Muscle layer of colon (tissue), 2 donors: ENCODE measurements at regions not wholly inside any gene's neighbourhood (a gene's known extent, or its start where the extent isn't known, plus 50 kb on each side); places are given as distances from the start of the nearest gene placed in this dataset.

Source experiments
- H3K27ac ChIP-seq: one replicate; pipeline ENCODE4 v1.7.0; 2013; ENCODE audit warnings: low read depth, mild to moderate bottlenecking, low read length, moderate library complexity
- H3K27me3 ChIP-seq, 2 donors: one replicate each; pipeline ENCODE4 v1.7.0; 2013; ENCODE audit warnings: low read length in 2 of 2, mild to moderate bottlenecking in 2 of 2; ENCODE audit not compliant: insufficient read depth in 2 of 2, control insufficient read depth in 1 of 2
- H3K36me3 ChIP-seq: one replicate; pipeline ENCODE4 v1.7.0; 2013; ENCODE audit warnings: mild to moderate bottlenecking, low read length; ENCODE audit not compliant: insufficient read depth
- H3K4me1 ChIP-seq: one replicate; pipeline ENCODE4 v1.7.0; 2013; ENCODE audit warnings: mild to moderate bottlenecking, low read length; ENCODE audit not compliant: insufficient read depth
- H3K4me3 ChIP-seq, 2 donors: one replicate each; pipeline ENCODE4 v1.7.0; 2013; ENCODE audit warnings: low read length in 2 of 2, low read depth in 1 of 2, mild to moderate bottlenecking in 1 of 2, moderate library complexity in 1 of 2
- H3K9ac ChIP-seq: one replicate; pipeline ENCODE4 v1.7.0; 2013; ENCODE audit warnings: low read length
- H3K9me3 ChIP-seq: one replicate; pipeline ENCODE4 v1.7.0; 2013; ENCODE audit warnings: mild to moderate bottlenecking, low read length
- donor health status: abdominal sarcoma.
- donor health status: Adenocarcinoma of cecum.

DNA sequence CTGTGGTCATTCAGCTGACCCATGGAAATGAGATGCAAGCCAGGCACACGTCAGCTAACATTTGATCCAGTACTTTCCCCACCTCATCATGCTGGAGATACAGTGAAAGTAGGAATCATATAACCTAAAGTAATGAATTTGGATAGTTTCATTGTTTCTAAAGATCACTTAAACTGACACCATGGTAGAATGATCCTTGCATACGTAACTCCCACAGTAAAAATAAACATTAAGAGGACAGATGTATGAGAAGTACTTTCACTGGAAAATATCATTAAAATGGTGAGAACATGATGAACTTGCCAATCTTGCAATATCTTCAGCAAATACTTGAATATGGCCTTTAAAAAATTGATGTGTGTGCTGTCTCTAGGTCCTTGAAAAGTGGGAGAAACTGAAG lies 85.4 kb downstream of the MAIP1 start:
- Histone ChIP-seq H3K4me3 (no peak overlapping the region), H3K4me1 (no peaks in the 10 kb centered on the region), H3K27me3 (no peaks in the 10 kb centered on the region), H3K9ac (no peak overlapping the region), H3K27ac (no peak overlapping the region), H3K36me3 (no peaks in the 10 kb centered on the region), H3K9me3 (no peaks in the 10 kb centered on the region)

DNA sequence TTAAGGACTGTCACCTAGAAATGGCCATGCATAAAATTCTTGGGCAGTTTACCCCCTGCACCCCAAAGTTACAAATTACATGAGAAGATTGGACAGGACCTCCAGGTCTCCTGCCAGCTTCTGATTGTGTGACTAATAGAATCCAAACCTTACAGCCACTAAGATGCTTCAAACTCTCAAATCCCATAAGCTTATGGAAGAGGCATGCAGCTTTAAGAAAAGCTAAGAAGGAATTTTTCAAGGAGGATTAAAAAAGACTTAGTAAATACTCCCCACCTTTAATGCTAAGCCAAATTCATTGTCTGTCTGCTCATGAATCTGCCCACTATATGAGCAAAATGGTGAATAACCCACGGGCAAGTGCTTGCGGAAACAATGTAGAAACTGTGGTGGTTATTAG lies 86.3 kb downstream of the MAIP1 start:
- no peaks in the 10 kb centered on the region for H3K36me3 ChIP-seq
- H3K27ac ChIP-seq: no peak overlapping the region
- H3K9ac ChIP-seq: no peak overlapping the region
- no peaks in the 10 kb centered on the region for H3K27me3 ChIP-seq
- H3K4me3 ChIP-seq: no peak overlapping the region
- no peaks in the 10 kb centered on the region for H3K9me3 ChIP-seq
- H3K4me1 ChIP-seq: no peaks in the 10 kb centered on the region

DNA sequence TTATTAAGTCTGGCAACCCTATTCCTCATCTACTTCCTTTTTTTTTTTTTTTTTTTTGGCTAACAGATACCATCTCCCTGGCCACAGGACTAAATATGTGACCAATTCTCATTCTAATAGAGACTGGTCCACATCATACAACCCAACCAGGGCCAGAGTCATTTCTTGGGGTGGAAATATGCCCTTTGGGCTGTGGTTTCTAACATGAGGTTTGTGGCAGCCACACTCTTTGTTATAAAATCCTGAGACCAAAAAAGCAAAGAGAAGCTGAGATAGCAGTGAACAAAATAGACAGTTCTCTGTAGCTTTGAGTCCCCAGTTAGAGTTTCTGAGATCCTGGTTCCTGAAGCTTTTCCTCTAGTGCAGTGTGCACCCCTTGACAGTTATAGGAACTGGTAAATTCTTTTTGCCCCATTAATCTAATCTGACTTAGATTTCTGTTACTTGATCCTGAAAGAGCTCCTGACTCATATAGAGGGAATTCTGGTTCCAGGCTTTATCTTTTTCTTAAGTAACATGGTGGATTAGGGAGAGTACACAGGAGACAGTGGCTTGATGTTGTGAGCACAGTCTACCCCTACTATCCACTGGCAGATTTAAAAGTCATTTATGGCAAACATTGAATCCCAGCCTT lies 86.8 kb downstream of the MAIP1 start:
- H3K27me3 ChIP-seq: no peaks in the 10 kb centered on the region
- no peak overlapping the region for H3K27ac ChIP-seq
- no peaks in the 10 kb centered on the region for H3K36me3 ChIP-seq
- H3K9me3 ChIP-seq: no peaks in the 10 kb centered on the region
- H3K4me3 ChIP-seq: no peak overlapping the region
- no peaks in the 10 kb centered on the region for H3K4me1 ChIP-seq
- no peak overlapping the region for H3K9ac ChIP-seq

DNA sequence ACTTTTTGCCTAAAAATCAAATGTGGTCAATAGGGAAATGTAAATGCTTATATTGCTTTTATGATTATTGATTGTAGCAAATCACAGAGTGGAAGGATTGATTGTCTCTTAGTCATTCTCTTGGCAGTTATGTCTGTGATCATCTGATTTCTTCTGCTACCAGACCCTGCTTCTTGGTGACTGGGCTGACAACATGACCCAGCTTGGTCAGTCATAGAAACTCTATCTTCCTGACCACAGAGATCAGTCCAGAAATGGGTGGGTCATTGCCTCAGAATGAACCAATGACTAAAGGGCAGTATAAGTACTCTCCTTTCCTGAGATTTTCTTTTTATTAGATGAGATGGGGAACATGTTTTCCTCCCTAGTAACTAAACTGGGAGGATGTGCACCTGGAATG lies 87.6 kb downstream of the MAIP1 start:
- Histone ChIP-seq H3K27me3 (no peaks in the 10 kb centered on the region), H3K27ac (no peak overlapping the region), H3K9me3 (no peaks in the 10 kb centered on the region), H3K4me1 (no peaks in the 10 kb centered on the region), H3K9ac (no peak overlapping the region), H3K4me3 (no peak overlapping the region), H3K36me3 (no peaks in the 10 kb centered on the region)

DNA sequence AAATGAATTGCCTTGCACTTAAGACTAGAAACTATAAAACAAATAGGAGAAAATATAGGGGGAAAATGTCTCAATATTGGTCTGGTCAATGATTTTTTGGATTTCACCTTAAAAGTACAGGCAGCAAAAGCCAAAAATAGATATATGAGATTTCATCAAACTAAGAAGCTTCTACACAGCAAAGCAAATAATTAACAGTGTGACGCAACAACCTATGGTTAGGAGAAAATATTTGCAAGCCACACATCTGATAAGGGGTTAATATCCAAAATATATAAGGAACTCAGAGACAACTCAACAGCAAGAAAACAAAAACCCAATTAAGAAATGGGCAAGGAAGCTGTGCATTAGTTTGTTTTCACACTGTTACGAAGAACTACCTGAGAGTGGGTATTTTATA lies 89.1 kb downstream of the MAIP1 start:
- Histone ChIP-seq H3K36me3 (no peaks in the 10 kb centered on the region), H3K9ac (no peak overlapping the region), H3K4me1 (no peaks in the 10 kb centered on the region), H3K27ac (no peak overlapping the region), H3K9me3 (no peaks in the 10 kb centered on the region), H3K27me3 (no peaks in the 10 kb centered on the region), H3K4me3 (no peak overlapping the region)

DNA sequence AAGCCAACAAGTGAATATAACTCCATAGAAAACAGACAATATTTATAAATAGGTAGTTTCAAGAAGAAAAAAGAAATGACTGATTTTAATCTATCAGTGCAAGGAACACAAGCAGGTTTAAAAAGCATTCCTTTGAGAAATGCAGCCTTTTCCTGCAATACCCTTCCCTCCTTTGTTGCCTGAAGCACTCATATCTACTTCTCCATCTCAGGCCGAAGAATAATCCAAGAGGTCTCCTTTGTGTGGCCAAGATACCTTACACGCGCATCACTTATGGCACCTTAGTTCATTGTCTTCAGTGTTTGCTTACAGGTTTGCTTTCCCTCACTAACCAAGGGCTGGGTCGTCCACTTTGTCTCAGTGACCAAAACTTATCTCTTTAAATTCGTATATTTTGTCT lies 93.0 kb downstream of the MAIP1 start:
- Histone ChIP-seq H3K27me3 (no peaks in the 10 kb centered on the region), H3K9me3 (no peaks in the 10 kb centered on the region), H3K9ac (no peak overlapping the region), H3K4me1 (no peaks in the 10 kb centered on the region), H3K36me3 (no peaks in the 10 kb centered on the region), H3K4me3 (no peak overlapping the region), H3K27ac (no peak overlapping the region)

GRCh38 chr2:200049086-200049485 lies 93.7 kb downstream of the MAIP1 start:
- no peaks in the 10 kb centered on the region for H3K9me3 ChIP-seq
- no peak overlapping the region for H3K9ac ChIP-seq
- no peak overlapping the region for H3K4me3 ChIP-seq
- no peak overlapping the region for H3K27ac ChIP-seq
- H3K4me1 ChIP-seq: no peaks in the 10 kb centered on the region
- H3K27me3 ChIP-seq: no peaks in the 10 kb centered on the region
- no peaks in the 10 kb centered on the region for H3K36me3 ChIP-seq

GRCh38 chr2:200050921-200051610 lies 95.7 kb downstream of the MAIP1 start:
- Histone ChIP-seq H3K36me3 (no peaks in the 10 kb centered on the region), H3K4me1 (no peaks in the 10 kb centered on the region), H3K27me3 (no peaks in the 10 kb centered on the region), H3K4me3 (no peak overlapping the region), H3K27ac (no peak overlapping the region), H3K9ac (no peak overlapping the region), H3K9me3 (no peaks in the 10 kb centered on the region)

DNA sequence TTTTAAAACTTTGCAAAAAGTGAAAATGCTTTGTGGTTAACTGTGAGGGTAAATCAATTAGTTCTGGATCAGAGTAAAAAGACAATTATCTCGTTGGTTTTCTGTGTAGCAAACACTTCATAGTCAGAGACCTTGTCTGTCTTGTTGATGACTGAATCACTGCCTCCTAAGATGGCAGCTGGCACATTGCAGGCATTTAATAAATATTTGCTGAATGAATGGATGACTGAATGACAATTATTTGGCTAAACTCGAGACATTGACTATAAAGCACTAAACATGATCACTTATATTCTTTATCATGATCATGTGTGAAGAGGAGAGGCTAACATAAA lies 96.2 kb downstream of the MAIP1 start:
- no peaks in the 10 kb centered on the region for H3K9me3 ChIP-seq
- no peak overlapping the region for H3K27ac ChIP-seq
- H3K4me3 ChIP-seq: no peak overlapping the region
- H3K9ac ChIP-seq: no peak overlapping the region
- no peaks in the 10 kb centered on the region for H3K27me3 ChIP-seq
- no peaks in the 10 kb centered on the region for H3K4me1 ChIP-seq
- no peaks in the 10 kb centered on the region for H3K36me3 ChIP-seq

GRCh38 chr2:200052627-200053026 lies 97.2 kb downstream of the MAIP1 start:
- Histone ChIP-seq H3K9ac (no peak overlapping the region), H3K9me3 (no peaks in the 10 kb centered on the region), H3K27me3 (no peaks in the 10 kb centered on the region), H3K4me1 (no peaks in the 10 kb centered on the region), H3K4me3 (no peak overlapping the region), H3K36me3 (no peaks in the 10 kb centered on the region), H3K27ac (no peak overlapping the region)

DNA sequence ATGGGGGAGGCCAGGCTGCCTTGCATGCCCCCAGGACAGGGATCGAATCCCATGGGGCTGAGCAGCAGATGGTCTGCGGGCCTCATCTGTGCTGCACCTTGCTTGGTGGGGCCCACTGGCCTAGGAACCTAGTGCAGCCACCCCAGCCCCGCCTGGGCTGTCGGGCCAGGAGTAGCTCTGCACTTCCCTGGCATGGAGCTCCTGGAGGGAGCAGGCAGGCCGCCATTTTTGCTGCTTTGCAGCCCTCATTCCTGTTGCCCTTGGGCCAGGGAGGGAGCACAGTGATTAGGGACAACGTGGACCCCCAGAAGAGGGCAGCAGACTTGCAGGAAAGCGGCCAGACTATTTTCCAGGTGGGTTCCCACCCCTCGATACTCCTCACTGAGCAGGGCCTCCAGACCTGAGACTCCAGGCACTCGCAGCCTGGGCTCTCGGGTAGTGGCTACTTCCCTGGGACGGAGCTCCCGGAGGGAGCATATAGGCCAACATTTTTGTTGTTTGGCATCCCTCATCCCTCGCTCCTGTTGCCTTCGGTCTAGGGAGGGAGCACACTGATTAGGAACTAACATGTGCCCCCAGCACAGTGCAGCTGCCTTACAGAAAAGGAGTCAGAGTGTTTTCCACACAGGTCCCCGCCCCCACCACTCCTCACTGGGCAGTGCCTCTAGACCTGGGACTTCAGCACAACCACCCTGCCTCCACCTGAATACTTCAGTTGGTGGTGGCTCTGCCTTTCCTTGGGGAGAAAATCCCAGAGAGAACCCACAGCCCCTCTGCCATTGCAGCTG lies 99.5 kb downstream of the MAIP1 start:
- H3K36me3 ChIP-seq: no peaks in the 10 kb centered on the region
- H3K9ac ChIP-seq: no peak overlapping the region
- no peak overlapping the region for H3K27ac ChIP-seq
- no peaks in the 10 kb centered on the region for H3K27me3 ChIP-seq
- no peaks in the 10 kb centered on the region for H3K9me3 ChIP-seq
- no peaks in the 10 kb centered on the region for H3K4me1 ChIP-seq
- no peak overlapping the region for H3K4me3 ChIP-seq
